LNCAP (cell line): ENCODE measurements at regions not wholly inside any gene's neighbourhood (a gene's known extent, or its start where the extent isn't known, plus 50 kb on each side); places are given as distances from the start of the nearest gene placed in this dataset.

Experiments used
- CTCF ChIP-seq: fragments of 450-650 bp; IDR thresholded peaks from 2 replicates; pipeline ENCODE4 v1.5.1; 2017; ENCODE audit warnings: mild to moderate bottlenecking

GRCh38 chr5:119996128-119996527 lies 366.8 kb downstream of the FAM170A start:
- TF ChIP-seq CTCF: no peak

GRCh38 chr5:120007598-120007997 lies 378.2 kb downstream of the FAM170A start:
- no peak for TF ChIP-seq CTCF

GRCh38 chr5:120012431-120012830 lies 383.1 kb downstream of the FAM170A start:
- no peak for TF ChIP-seq CTCF

- TF ChIP-seq CTCF: no peak
Measured at GRCh38 chr5:120014535-120014934, 385.2 kb downstream of the FAM170A start.

GRCh38 chr5:120016717-120017382 lies 387.5 kb downstream of the FAM170A start:
- no peak for TF ChIP-seq CTCF

GRCh38 chr5:120017513-120017912 lies 388.2 kb downstream of the FAM170A start:
- TF ChIP-seq CTCF: no peak

GRCh38 chr5:120035181-120035580 lies 405.8 kb downstream of the FAM170A start:
- no peak for TF ChIP-seq CTCF
